Stimulated activated CD4-positive, alpha-beta T cell treated with anti-CD3 and anti-CD28 coated beads, Interleukin-4, amount 100 ng/mL, for 24 hours (primary cell): ENCODE measurements at regions not wholly inside any gene's neighbourhood (a gene's known extent, or its start where the extent isn't known, plus 50 kb on each side); places are given as distances from the start of the nearest gene placed in this dataset.
"Not testable (repeated sequence)": the region's sequence is repeated elsewhere in the genome, so short reads cannot be mapped to it uniquely, and the experiment has no call there.

Experiments used
- DNase-seq: peaks from one replicate; pipeline ENCODE4 v3.0.0-alpha.2; 2020

GRCh38 chr19:28655054-28655453 is 557.9 kb downstream of the UQCRFS1 start:
- DNase-seq, result no peak

- DNase-seq, result no peak
These were observed 560.2 kb downstream of the UQCRFS1 start for GRCh38 chr19:28652765-28653164.

- no peak for DNase-seq
These were observed 566.3 kb downstream of the UQCRFS1 start for GRCh38 chr19:28646629-28647028.

GRCh38 chr19:28644169-28644775 is 568.7 kb downstream of the UQCRFS1 start:
- no peak for DNase-seq

GRCh38 chr19:28642787-28643683 is 569.9 kb downstream of the UQCRFS1 start:
- no peak for DNase-seq

GRCh38 chr19:28641395-28641794 is 571.6 kb downstream of the UQCRFS1 start:
- no peak for DNase-seq

GRCh38 chr19:28640506-28640905 is 572.4 kb downstream of the UQCRFS1 start:
- no peak for DNase-seq

- no peak for DNase-seq
These were observed 574.5 kb downstream of the UQCRFS1 start for GRCh38 chr19:28638445-28638844.

- DNase-seq, result no peak
These were observed 576.2 kb downstream of the UQCRFS1 start for GRCh38 chr19:28636706-28637105.

GRCh38 chr19:28636016-28636629 is 576.8 kb downstream of the UQCRFS1 start:
- no peak for DNase-seq

GRCh38 chr19:28634837-28635236 is 578.1 kb downstream of the UQCRFS1 start:
- no peak for DNase-seq

GRCh38 chr19:28634019-28634328 is 579.0 kb downstream of the UQCRFS1 start:
- DNase-seq, result no peak

- peak; percentile 26 for DNase-seq
These were observed 579.5 kb downstream of the UQCRFS1 start for GRCh38 chr19:28633319-28634018.

GRCh38 chr19:28632371-28633080 is 580.4 kb downstream of the UQCRFS1 start:
- no peak for DNase-seq

GRCh38 chr19:28631961-28632360 is 581.0 kb downstream of the UQCRFS1 start:
- no peak for DNase-seq

- no peak for DNase-seq
These were observed 585.3 kb downstream of the UQCRFS1 start for GRCh38 chr19:28627669-28628068.

- DNase-seq, result not testable (repeated sequence)
These were observed 586.5 kb downstream of the UQCRFS1 start for GRCh38 chr19:28626407-28626806.

- no peak for DNase-seq
These were observed 593.0 kb downstream of the UQCRFS1 start for GRCh38 chr19:28619816-28620429.

- no peak for DNase-seq
These were observed 594.4 kb downstream of the UQCRFS1 start for GRCh38 chr19:28618504-28618903.

- no peak for DNase-seq
These were observed 597.0 kb downstream of the UQCRFS1 start for GRCh38 chr19:28615966-28616365.

- DNase-seq, result no peak
These were observed 597.4 kb downstream of the UQCRFS1 start for GRCh38 chr19:28615546-28615916.
